Calu3 (cell line): ENCODE measurements at regions not wholly inside any gene's neighbourhood (a gene's known extent, or its start where the extent isn't known, plus 50 kb on each side); places are given as distances from the start of the nearest gene placed in this dataset.

Source experiments
- BruUV-seq: library from RNA; stranded (reverse); fragments of 400-500 nt; replicated peaks from 2 replicates; lab custom pipeline; 2021; lab: Mats Ljungman, UMichigan
- CTCF ChIA-PET: fragments of 300-600 bp; sonication (Branson Sonifier 250); formaldehyde crosslinking; loops from one replicate; lab custom pipeline; 2022; ENCODE audit warnings: antibody characterized with exemption; lab: Charles Lee
- DNase-seq: peaks from one replicate; pipeline ENCODE4 v3.0.0; 2022
- H3K27ac Mint-ChIP-seq: one replicate; pipeline ENCODE4 v1.8.0; 2022; ENCODE audit warnings: mixed read lengths; ENCODE audit not compliant: unreplicated experiment
- H3K27me3 Mint-ChIP-seq: one replicate; pipeline ENCODE4 v1.8.0; 2022; ENCODE audit warnings: mixed read lengths; ENCODE audit not compliant: unreplicated experiment
- H3K36me3 Mint-ChIP-seq: one replicate; pipeline ENCODE4 v1.8.0; 2022; ENCODE audit warnings: mild to moderate bottlenecking, moderate library complexity, mixed read lengths; ENCODE audit not compliant: insufficient read depth, unreplicated experiment
- H3K4me1 Mint-ChIP-seq: one replicate; pipeline ENCODE4 v1.8.0; 2022; ENCODE audit warnings: mild to moderate bottlenecking, low read depth, mixed read lengths; ENCODE audit not compliant: unreplicated experiment
- H3K4me3 Mint-ChIP-seq: one replicate; pipeline ENCODE4 v1.8.0; 2022; ENCODE audit warnings: mild to moderate bottlenecking, low read depth, moderate library complexity, mixed read lengths; ENCODE audit not compliant: unreplicated experiment
- H3K9me3 Mint-ChIP-seq: one replicate; pipeline ENCODE4 v1.8.0; 2022; ENCODE audit warnings: low read depth, mixed read lengths; ENCODE audit not compliant: unreplicated experiment
- intact Hi-C: fragments of 100-400 bp; cut with micrococcal nuclease; formaldehyde crosslinking; loops from one replicate; pipeline ENCODE4 v1.10.0; 2022; ENCODE audit not compliant: unreplicated experiment
- TF ChIP-seq, protein P1 (sequence below): fragments of 200-600 bp; IDR thresholded peaks from one replicate; pipeline ENCODE4 v1.8.0; 2022; ENCODE audit warnings: antibody characterized with exemption; ENCODE audit not compliant: unreplicated experiment

DNA sequence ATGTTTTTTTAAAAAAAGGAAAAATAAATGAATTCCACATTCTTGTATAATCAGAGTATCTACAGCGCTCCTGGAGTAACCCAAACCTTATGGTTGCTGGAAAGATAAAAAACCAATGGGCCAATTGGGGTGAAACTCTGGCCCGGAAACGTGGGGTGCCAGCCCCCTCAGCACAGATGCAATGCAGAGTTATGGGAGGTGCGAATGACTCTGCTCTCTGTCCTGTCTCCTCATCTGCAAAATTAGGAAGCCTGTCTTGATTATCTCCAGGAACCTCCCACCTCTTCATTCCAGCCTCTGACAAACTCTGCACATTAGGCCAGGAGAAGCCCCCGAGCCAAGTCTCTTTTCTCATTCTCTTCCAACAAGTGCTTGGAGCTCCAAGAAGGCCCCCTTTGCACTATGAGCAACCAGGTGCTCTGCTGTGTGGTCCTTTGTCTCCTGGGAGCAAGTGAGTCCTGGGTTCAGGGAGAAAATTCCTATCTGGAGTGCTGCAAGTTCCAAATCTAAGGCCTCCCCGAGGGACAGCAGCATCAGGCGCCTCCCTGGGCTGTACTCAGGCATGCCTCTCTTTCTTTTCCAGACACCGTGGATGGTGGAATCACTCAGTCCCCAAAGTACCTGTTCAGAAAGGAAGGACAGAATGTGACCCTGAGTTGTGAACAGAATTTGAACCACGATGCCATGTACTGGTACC is 130.5 kb upstream of the PRSS1 start:
- H3K4me1 Mint-ChIP-seq = no peaks in the 10 kb centered on the region
- no peaks in the 10 kb centered on the region for H3K36me3 Mint-ChIP-seq
- CTCF ChIA-PET = no interaction called here
- TF ChIP-seq, protein P1, sequence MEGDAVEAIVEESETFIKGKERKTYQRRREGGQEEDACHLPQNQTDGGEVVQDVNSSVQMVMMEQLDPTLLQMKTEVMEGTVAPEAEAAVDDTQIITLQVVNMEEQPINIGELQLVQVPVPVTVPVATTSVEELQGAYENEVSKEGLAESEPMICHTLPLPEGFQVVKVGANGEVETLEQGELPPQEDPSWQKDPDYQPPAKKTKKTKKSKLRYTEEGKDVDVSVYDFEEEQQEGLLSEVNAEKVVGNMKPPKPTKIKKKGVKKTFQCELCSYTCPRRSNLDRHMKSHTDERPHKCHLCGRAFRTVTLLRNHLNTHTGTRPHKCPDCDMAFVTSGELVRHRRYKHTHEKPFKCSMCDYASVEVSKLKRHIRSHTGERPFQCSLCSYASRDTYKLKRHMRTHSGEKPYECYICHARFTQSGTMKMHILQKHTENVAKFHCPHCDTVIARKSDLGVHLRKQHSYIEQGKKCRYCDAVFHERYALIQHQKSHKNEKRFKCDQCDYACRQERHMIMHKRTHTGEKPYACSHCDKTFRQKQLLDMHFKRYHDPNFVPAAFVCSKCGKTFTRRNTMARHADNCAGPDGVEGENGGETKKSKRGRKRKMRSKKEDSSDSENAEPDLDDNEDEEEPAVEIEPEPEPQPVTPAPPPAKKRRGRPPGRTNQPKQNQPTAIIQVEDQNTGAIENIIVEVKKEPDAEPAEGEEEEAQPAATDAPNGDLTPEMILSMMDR = no peak
- DNase-seq = no peak
- peaks cover 95% of the 10 kb centered on the region for H3K27me3 Mint-ChIP-seq
- no peak overlapping the region for H3K4me3 Mint-ChIP-seq
- H3K9me3 Mint-ChIP-seq = no peaks in the 10 kb centered on the region
- no TSS peak for BruUV-seq
- no peak overlapping the region for H3K27ac Mint-ChIP-seq
- intact Hi-C loops = no loop called here

DNA sequence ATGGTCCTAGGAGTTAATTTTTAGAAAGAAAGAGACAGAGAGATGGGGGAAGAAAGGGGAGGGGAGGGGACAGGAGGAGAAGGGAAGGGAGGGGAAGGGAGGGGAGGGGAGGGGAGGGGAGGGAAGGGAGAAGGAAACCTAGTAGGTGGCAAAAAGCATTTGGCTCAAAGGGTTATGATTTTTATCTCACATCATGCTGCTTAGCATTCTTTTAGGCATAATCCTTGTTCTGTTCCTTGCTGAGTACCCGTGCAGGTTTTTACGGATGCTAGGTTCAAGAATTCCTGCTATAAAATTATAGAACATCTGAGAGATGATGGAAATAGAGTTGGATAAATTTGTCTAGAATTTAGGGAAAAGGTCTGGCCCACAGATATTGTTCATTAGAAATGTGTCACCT is 132.4 kb upstream of the PRSS1 start:
- CTCF ChIA-PET = no interaction called here
- H3K27me3 Mint-ChIP-seq = peaks cover 88% of the 10 kb centered on the region
- no peak for DNase-seq
- H3K4me1 Mint-ChIP-seq = no peaks in the 10 kb centered on the region
- no peaks in the 10 kb centered on the region for H3K9me3 Mint-ChIP-seq
- intact Hi-C loops = no loop called here
- H3K27ac Mint-ChIP-seq = no peak overlapping the region
- no peak overlapping the region for H3K4me3 Mint-ChIP-seq
- BruUV-seq = no TSS peak
- TF ChIP-seq, protein P1 = no peak
- H3K36me3 Mint-ChIP-seq = no peaks in the 10 kb centered on the region

DNA sequence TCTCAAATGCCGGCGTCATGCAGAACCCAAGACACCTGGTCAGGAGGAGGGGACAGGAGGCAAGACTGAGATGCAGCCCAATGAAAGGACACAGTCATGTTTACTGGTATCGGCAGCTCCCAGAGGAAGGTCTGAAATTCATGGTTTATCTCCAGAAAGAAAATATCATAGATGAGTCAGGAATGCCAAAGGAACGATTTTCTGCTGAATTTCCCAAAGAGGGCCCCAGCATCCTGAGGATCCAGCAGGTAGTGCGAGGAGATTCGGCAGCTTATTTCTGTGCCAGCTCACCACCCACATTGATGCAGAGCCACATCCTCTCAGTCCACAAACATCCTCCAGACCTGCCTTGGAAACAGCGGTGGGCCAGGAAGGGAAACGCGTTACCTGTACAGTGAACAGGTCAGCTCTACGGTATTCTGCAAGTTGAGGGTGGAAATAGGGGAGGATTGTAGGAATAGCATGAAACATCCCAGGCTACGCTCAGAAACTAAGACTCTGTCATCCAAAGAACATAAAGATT is 133.1 kb upstream of the PRSS1 start:
- Mint-ChIP-seq H3K36me3 (no peaks in the 10 kb centered on the region), H3K9me3 (no peaks in the 10 kb centered on the region), H3K27ac (no peak overlapping the region), H3K4me3 (no peak overlapping the region), H3K4me1 (no peaks in the 10 kb centered on the region), H3K27me3 (peaks cover 88% of the 10 kb centered on the region)
- TF ChIP-seq, protein P1 = no peak
- intact Hi-C loops = no loop called here
- no TSS peak for BruUV-seq
- CTCF ChIA-PET = no interaction called here
- no peak for DNase-seq

DNA sequence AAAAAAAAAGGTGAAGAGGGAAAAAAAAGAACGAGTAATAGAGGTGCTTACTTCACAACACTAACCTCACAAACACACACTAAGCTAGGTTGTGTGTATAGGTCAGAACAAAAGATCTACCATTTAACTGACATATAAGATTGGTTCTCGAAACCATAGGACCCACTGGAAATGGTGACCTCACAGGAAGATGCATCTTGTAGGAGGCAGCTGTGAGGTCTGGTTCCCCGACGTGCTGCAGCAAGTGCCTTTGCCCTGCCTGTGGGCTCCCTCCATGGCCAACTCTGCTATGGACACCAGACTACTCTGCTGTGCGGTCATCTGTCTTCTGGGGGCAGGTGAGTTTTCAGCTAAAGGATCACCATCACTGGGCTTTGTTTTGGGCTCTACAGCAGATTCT is 133.8 kb upstream of the PRSS1 start:
- no peaks in the 10 kb centered on the region for H3K36me3 Mint-ChIP-seq
- H3K27me3 Mint-ChIP-seq = peaks cover 88% of the 10 kb centered on the region
- no peaks in the 10 kb centered on the region for H3K9me3 Mint-ChIP-seq
- CTCF ChIA-PET = interaction anchor here (0.6 kb wide), 1 partner anchor 295 kb away, joined by 3 read pairs; no protein-coding TSS in a partner anchor
- no peaks in the 10 kb centered on the region for H3K4me1 Mint-ChIP-seq
- no peak overlapping the region for H3K27ac Mint-ChIP-seq
- TF ChIP-seq, protein P1 = no peak
- no TSS peak for BruUV-seq
- no peak for DNase-seq
- intact Hi-C loops = no loop called here
- no peak overlapping the region for H3K4me3 Mint-ChIP-seq
